ENCODE measurements at regions not wholly inside any gene's neighbourhood (a gene's known extent, or its start where the extent isn't known, plus 50 kb on each side); places are given as distances from the start of the nearest gene placed in this dataset.
"Not testable (repeated sequence)": the region's sequence is repeated elsewhere in the genome, so short reads cannot be mapped to it uniquely, and the experiment has no call there.

GRCh38 chr5:1748271-1748670 is 51.4 kb downstream of the MRPL36 start:
- DNase-seq: no peak

- DNase-seq: no peak
Measured at GRCh38 chr5:1747803-1748085, 51.9 kb downstream of the MRPL36 start.

- DNase-seq: no peak
Measured at GRCh38 chr5:1747079-1747802, 52.4 kb downstream of the MRPL36 start.

DNA sequence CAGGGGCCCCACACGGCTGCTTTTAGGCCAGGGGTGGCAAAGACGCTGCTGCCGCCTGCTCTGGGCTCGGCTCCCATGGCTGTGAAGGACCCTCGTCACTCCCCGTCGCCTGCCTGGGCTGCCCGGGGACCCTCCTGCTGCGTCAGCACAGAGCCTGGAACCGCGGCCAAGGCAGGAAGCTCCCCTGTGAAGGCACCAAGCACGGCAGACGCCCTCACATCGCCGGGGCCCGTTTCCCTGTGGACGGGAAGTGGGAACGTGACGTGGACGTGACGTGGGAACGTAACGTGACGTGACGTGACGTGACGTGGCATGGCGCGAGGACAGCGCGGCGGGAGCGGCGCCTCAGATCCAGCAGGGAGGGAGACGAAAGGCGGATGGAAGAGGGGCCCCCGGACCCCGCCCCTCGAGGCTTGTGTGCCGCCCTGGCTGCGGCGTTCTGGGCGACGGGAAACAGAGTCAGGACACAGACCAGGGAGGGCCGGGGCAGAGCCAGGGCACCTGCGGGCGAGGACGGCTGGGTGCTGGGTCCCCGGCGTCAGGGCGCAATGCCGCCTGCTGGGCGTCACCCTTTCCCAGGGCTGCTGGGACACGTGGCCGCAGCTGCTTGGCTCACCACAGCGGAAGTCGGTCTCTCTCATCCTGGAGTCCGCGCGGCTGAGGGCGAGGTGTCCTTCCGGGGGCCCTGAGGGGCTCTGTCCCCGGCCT is 53.1 kb downstream of the MRPL36 start:
- DNase-seq: no peak

DNA sequence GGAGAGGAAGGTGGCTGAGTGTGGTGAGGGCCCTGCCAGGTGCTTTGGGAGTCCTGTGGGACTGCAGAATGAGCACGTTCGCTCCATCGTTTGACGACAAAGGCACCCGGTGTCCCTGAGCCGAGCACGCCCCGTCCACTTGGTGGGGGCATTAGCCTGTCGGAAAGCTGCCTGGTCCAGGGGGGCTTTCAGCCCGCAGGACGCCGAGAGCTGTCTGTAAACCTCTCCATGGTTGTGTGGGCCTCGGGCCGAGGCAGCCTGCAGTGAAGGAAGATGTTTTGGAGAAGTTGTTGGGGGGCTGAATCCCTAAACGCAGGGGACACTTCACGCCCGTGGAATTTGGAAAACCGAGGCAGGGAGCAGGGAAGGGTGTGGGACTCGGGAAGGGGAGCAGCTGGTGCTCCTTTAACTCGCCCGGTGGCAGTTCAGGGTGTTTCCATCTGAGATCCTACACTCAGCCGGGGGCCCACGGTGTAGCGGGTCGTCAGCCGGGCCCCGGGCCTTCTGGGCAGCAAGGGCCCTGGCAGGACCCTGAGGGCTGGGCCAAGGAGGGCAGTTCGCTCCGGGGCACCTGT is 53.8 kb downstream of the MRPL36 start:
- DNase-seq: no peak

GRCh38 chr5:1745123-1745795 is 54.4 kb downstream of the MRPL36 start:
- no peak for DNase-seq

- no peak for DNase-seq
Measured at GRCh38 chr5:1744393-1745122, 55.1 kb downstream of the MRPL36 start.

DNA sequence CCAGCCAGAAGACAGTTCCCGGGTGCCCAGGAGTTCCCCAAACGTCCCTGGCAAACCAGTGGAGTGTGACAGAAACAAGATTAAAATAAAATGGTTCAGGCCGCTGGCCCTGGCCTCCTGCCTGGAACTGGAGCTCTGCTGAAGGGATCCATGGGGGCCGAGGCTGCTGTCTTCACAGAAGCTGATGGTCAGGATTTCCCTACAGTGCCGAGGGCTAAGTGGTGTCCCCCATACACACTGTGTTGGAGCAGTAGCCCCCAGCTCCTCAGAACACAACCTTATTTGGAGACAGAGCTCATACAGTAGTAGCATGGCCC is 55.9 kb downstream of the MRPL36 start:
- DNase-seq: no peak

DNA sequence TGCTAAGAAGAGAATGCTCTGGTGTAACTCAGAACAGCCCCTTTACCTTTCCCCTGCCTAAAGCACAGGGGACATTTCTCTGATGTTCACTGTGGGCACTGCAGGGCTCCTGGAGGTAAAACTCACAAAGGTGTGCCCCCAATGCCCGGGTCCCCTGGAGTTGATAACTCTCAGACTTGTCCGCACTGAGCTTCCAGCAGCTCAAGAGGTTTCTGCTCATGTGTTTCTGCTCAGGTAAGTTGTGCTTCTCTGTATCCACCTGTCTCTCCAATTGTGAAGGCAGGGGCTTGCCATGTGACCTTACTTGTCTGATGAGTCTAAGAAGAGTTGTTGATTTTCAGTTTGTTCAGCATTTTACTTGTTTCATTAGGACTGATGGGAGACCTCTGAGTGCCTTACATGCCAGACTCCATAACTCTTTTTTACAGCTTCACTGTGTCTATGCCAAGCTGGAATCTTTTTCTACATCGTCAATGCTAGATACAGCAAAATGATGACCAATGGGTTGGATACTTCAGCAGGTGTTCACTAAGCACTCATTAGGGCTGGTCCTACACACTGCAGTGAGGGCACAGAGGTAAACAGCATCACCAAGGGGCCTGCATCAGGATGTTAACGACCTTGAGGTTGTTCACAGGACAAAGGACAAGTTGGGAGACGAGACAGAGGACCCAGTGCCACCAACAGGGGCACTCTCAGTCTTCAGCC is 56.4 kb downstream of the MRPL36 start:
- no peak for DNase-seq

DNA sequence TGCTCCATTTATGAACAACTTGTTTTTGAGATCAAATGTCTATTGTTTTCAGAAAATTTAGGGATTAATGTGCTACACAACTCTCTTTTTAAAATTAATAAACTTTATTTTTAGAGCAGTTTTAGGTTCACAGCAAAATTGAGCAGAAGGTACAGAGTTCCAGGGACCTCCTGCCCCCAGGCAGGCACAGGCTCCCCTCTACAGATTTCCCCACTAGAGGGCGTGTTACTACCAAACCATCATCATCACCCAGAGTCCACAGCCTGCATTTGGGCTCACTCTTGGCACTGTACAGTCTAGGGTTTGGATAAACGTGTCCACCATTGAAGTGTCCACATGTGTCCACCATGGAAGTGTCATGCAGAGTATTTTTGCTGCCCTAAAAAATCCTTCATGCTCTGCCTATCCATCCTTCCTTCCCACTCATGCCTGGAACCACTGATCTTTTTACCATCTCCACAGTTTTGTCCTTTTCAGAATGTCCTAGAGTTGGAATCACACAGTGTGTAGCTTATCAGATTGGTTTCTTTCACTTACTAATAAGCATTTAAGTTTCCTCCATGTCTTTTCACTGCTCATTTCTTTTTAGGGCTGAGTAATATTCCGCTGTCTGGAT is 61.7 kb downstream of the MRPL36 start:
- DNase-seq: peak; percentile 56

GRCh38 chr5:1736889-1737711 is 62.5 kb downstream of the MRPL36 start:
- no peak for DNase-seq

DNA sequence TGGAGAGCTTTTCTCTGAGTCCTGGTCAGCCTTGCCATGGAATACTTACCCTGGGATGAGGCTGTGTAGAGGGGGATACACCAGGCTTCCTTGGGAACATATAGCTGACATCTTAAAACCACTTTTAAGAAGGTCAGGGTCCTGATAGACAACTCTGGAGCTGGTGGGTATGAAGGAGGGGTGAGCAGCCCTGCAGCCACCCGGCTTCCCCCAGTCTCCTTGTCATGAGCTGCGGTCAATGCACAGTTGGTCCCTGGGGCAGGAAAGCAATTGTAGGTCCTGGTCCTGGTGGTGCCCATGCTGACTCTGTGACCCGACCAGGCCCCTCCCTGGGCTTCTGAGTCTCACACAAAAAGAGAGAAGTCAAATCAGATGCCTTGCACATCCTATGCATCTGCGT is 63.6 kb downstream of the MRPL36 start:
- DNase-seq: no peak

DNA sequence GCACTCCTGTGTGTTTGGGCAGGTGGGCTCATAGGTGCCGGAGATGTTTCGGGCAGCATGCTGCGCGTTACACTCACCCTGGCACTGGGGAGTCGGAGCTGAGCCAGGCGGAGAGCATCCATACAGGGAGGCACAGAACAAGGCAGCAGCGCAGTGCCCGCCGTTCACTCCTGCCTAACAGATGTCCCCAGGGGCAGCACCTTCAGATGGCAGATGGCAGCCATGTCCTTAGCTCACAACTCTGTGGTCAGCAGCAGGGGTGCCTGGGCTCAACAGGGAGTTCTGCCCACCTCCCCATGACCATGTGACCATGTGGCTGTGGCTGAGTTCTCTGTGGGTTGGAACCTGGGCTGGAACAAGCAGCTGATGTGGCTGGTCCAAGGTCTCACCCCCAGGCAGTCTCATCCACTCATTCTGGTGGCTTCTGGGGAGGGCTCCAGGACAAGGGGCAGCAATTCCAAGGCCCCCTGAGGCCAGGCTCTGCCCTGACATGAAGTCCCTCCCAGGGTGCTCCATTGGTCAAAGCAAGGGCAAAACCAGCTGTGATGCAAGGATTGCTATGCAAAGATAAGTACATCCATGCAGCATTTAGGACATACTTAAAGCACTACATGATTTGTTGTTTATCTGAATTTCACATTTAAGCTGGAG is 64.2 kb downstream of the MRPL36 start:
- DNase-seq: no peak

GRCh38 chr5:1734908-1735289 is 64.7 kb downstream of the MRPL36 start:
- DNase-seq: no peak

DNA sequence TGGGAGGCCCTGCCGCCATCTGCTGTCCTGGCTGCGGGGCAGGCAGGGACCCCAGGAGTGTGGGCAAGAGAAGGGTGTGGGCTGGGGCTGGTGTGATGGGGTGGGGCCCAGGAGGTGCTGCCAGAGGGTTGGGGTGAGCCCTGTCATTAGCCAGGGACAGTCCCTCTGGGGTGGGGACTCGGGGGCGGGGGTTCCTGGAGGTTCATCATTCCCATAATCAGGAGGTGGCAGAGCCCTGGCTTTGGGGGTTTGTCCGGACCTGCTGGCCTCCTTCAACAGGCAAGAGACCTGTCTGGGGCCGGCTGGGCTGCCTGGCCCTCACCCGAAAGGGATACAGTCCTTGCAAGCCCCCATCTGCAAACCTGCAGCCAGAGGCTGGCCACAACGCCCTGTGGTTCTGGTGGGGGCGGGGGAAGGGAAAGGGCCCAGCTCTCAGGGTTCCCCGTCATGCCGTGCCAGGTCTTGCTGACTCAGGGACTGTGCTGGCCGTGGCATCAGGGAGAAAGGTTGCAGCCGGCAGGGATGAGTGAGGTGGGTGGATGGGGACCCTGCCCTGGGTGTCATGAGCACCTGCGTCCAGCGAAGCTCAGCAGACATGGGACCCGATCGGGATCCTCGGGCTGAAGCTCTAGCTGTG is 65.2 kb downstream of the MRPL36 start:
- no peak for DNase-seq

GRCh38 chr5:1733369-1733768 is 66.3 kb downstream of the MRPL36 start:
- no peak for DNase-seq

DNA sequence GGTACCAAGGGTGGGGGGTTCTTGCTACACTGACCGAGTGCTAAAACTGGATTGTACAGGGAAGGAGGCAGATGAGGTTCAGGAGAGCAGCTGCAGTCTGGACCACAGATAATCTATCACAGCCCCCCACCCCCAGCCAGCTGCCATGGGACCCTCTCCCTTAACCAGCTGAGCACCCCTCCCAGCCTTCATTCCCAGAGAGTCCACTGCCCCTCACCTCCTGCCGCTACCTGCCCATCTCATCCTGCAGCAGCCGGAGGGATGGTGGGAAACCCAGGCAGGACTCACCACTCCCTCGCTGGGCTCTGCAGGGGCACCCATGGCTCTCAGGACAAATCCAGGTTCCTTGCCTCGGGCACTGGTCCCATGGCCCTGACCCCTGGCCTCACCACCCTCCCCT is 66.7 kb downstream of the MRPL36 start:
- DNase-seq: no peak

- DNase-seq: no peak
Measured at GRCh38 chr5:1732238-1732941, 67.2 kb downstream of the MRPL36 start.

- DNase-seq: not testable (repeated sequence)
Measured at GRCh38 chr5:1731855-1732237, 67.8 kb downstream of the MRPL36 start.
